Prostate gland (tissue), 2 donors: ENCODE measurements at regions not wholly inside any gene's neighbourhood (a gene's known extent, or its start where the extent isn't known, plus 50 kb on each side); places are given as distances from the start of the nearest gene placed in this dataset.

Experiments
- CTCF ChIP-seq, 4 experiments: fragments of 200-600 bp in 2 of 4; fragments of 450-650 bp in 2 of 4; sonication (generic) in 2 of 4; IDR thresholded peaks; 1 replicate in 3 of 4; 2 replicates in 1 of 4; pipeline ENCODE4 v1.5.1; 2016 to 2019; ENCODE audit warnings: antibody characterized with exemption in 4 of 4, mild to moderate bottlenecking in 2 of 4, moderate library complexity in 2 of 4
- POLR2AphosphoS5 ChIP-seq: sonication (generic); formaldehyde crosslinking; IDR thresholded peaks from one replicate; pipeline ENCODE4 v1.6.1; 2017; ENCODE audit warnings: antibody characterized with exemption

- no peak for TF ChIP-seq CTCF (IDR thresholded peaks at IDR 0.05)
- no peak for TF ChIP-seq POLR2AphosphoS5
These were observed 387.3 kb downstream of the YTHDC2 start for GRCh38 chr5:113900816-113901215.
